HG02798 (cell line): ENCODE measurements at regions not wholly inside any gene's neighbourhood (a gene's known extent, or its start where the extent isn't known, plus 50 kb on each side); places are given as distances from the start of the nearest gene placed in this dataset.
A peak's percentile ranks its signal among the peaks of the same experiment; 100 is the strongest.

Experiments used
- ATAC-seq: cut with Tn5 transposase; IDR thresholded peaks from one replicate; pipeline ENCODE4 v1.9.1; 2021; ENCODE audit warnings: mild to moderate bottlenecking; ENCODE audit not compliant: unreplicated experiment, poor library complexity

- ATAC-seq, result no peak
Measured at GRCh38 chr7:114138587-114138986, 219.8 kb upstream of the PPP1R3A start.

GRCh38 chr7:114133717-114134116, 214.9 kb upstream of the PPP1R3A start:
- no peak for ATAC-seq

- ATAC-seq, result no peak
Measured at GRCh38 chr7:114130866-114131265, 212.1 kb upstream of the PPP1R3A start.

GRCh38 chr7:114128880-114129279, 210.1 kb upstream of the PPP1R3A start:
- ATAC-seq, result no peak

GRCh38 chr7:114126095-114126494, 207.3 kb upstream of the PPP1R3A start:
- no peak for ATAC-seq

GRCh38 chr7:114112806-114113205, 194.0 kb upstream of the PPP1R3A start:
- ATAC-seq, result no peak

- no peak for ATAC-seq
Measured at GRCh38 chr7:114110666-114111065, 191.9 kb upstream of the PPP1R3A start.

- ATAC-seq, result no peak
Measured at GRCh38 chr7:114109721-114110120, 190.9 kb upstream of the PPP1R3A start.

GRCh38 chr7:114109304-114109703, 190.5 kb upstream of the PPP1R3A start:
- no peak for ATAC-seq

- ATAC-seq, result no peak
Measured at GRCh38 chr7:114108510-114108909, 189.7 kb upstream of the PPP1R3A start.

- ATAC-seq, result no peak
Measured at GRCh38 chr7:114107522-114107921, 188.7 kb upstream of the PPP1R3A start.

- ATAC-seq, result no peak
Measured at GRCh38 chr7:114104035-114104434, 185.2 kb upstream of the PPP1R3A start.

GRCh38 chr7:114102996-114103395, 184.2 kb upstream of the PPP1R3A start:
- ATAC-seq, result no peak

GRCh38 chr7:114102131-114102530, 183.3 kb upstream of the PPP1R3A start:
- ATAC-seq, result no peak

- no peak for ATAC-seq
Measured at GRCh38 chr7:114100810-114101209, 182.0 kb upstream of the PPP1R3A start.

- ATAC-seq, result no peak
Measured at GRCh38 chr7:114099337-114099736, 180.5 kb upstream of the PPP1R3A start.

GRCh38 chr7:114095885-114096284, 177.1 kb upstream of the PPP1R3A start:
- ATAC-seq, result no peak

GRCh38 chr7:114088470-114088940, 169.7 kb upstream of the PPP1R3A start:
- no peak for ATAC-seq

- ATAC-seq, result no peak
Measured at GRCh38 chr7:114087653-114088469, 169.1 kb upstream of the PPP1R3A start.

- no peak for ATAC-seq
Measured at GRCh38 chr7:114086914-114087652, 168.3 kb upstream of the PPP1R3A start.

- peak; percentile 25 for ATAC-seq
Measured at GRCh38 chr7:114086537-114086913, 167.7 kb upstream of the PPP1R3A start.
